Esophagus muscularis mucosa (tissue), 4 donors: ENCODE measurements at regions not wholly inside any gene's neighbourhood (a gene's known extent, or its start where the extent isn't known, plus 50 kb on each side); places are given as distances from the start of the nearest gene placed in this dataset.

Experiments
- DNase-seq: peaks from one replicate; pipeline ENCODE4 v3.0.0-alpha.2; 2017; ENCODE audit errors: extremely low spot score
- H3K27ac ChIP-seq, 4 donors: fragments of 200-600 bp; sonication (generic); replicated peaks in 1 of 4; 1 replicate in 3 of 4; 2 replicates in 1 of 4; pipeline ENCODE4 v1.5.1; 2016 to 2019; ENCODE audit warnings: mild to moderate bottlenecking in 1 of 4
- H3K27me3 ChIP-seq, 4 donors: fragments of 200-600 bp; sonication (generic); one replicate each; pipeline versions ENCODE4 v1.5.1 to v1.6.0; 2016 to 2019
- H3K36me3 ChIP-seq, 4 donors: fragments of 200-600 bp; sonication (generic); one replicate each; pipeline ENCODE4 v1.5.1; 2016 to 2019
- H3K4me1 ChIP-seq, 4 donors: fragments of 200-600 bp; sonication (generic); one replicate each; pipeline ENCODE4 v1.5.1; 2016 to 2019
- H3K4me3 ChIP-seq, 4 donors: fragments of 200-600 bp; sonication (generic); 1 replicate in 2 of 4; 2 replicates in 2 of 4; pipeline ENCODE4 v1.5.1; 2016 to 2019; ENCODE audit warnings: mild to moderate bottlenecking in 4 of 4, moderate library complexity in 1 of 4
- H3K9me3 ChIP-seq, 4 donors: fragments of 200-600 bp; sonication (generic); 1 replicate in 3 of 4; 2 replicates in 1 of 4; pipeline ENCODE4 v1.5.1; 2016 to 2019
- CTCF ChIP-seq, 3 experiments: fragments of 200-600 bp in 2 of 3; fragments of 450-650 bp in 1 of 3; sonication (generic) in 2 of 3; IDR thresholded peaks; one replicate each; pipeline ENCODE4 v1.5.1; 2017 to 2019; ENCODE audit warnings: antibody characterized with exemption in 3 of 3, mild to moderate bottlenecking in 2 of 3, moderate library complexity in 1 of 3
- EP300 ChIP-seq: sonication (generic); formaldehyde crosslinking; IDR thresholded peaks from one replicate; pipeline ENCODE4 v1.6.1; 2017; ENCODE audit warnings: antibody characterized with exemption
- POLR2A ChIP-seq: fragments of 450-650 bp; IDR thresholded peaks from one replicate; pipeline ENCODE4 v1.6.1; 2017; ENCODE audit warnings: antibody characterized with exemption, moderate library complexity, mild to moderate bottlenecking, low read depth
- POLR2AphosphoS5 ChIP-seq, 2 donors: sonication (generic); formaldehyde crosslinking; IDR thresholded peaks; one replicate each; pipeline ENCODE4 v1.6.1; 2017; ENCODE audit warnings: antibody characterized with exemption in 2 of 2
- WGBS: methylation state at CpG from one replicate; pipeline ENCODE4 v1.1.5; 2018; 5-methylcytosine and 5-hydroxymethylcytosine counted together
- intact Hi-C: fragments of 100-400 bp; cut with DNase I; formaldehyde crosslinking; loops from one replicate; pipeline ENCODE4 v1.15.1; 2023

- no peaks in the 10 kb centered on the region for H3K36me3 ChIP-seq
- no peak for DNase-seq
- H3K4me1 ChIP-seq: peaks cover 0 to 8% (median 0%) of the 10 kb centered on the region in 4 donors
- no peak overlapping the region for H3K4me3 ChIP-seq
- intact Hi-C loops: no loop called here
- 84% methylated on average over 9 of the region's 11 CpGs for WGBS
- H3K9me3 ChIP-seq: no peaks in the 10 kb centered on the region
- TF ChIP-seq CTCF (IDR thresholded peaks at IDR 0.05): no peak
- H3K27ac ChIP-seq: no peak overlapping the region
- H3K27me3 ChIP-seq: peaks cover 0 to 52% (median 12%) of the 10 kb centered on the region in 4 donors
Measured at GRCh38 chr1:22204057-22204840, 61.4 kb upstream of the WNT4 start.

GRCh38 chr1:22204989-22205913, 62.4 kb upstream of the WNT4 start:
- H3K9me3 ChIP-seq: no peaks in the 10 kb centered on the region
- TF ChIP-seq POLR2AphosphoS5 (IDR thresholded peaks at IDR 0.05) (no peak), POLR2A (no peak), CTCF (IDR thresholded peaks at IDR 0.05) (no peak), EP300 (no peak)
- H3K4me3 ChIP-seq: no peak overlapping the region
- H3K36me3 ChIP-seq: no peaks in the 10 kb centered on the region
- DNase-seq: no peak
- WGBS: 64% methylated on average over 15 of the region's 15 CpGs
- H3K4me1 ChIP-seq: peaks cover 0 to 8% (median 0%) of the 10 kb centered on the region in 4 donors
- no peak overlapping the region for H3K27ac ChIP-seq
- intact Hi-C loops: no loop called here
- H3K27me3 ChIP-seq: peaks cover 0 to 62% (median 12%) of the 10 kb centered on the region in 4 donors

DNA sequence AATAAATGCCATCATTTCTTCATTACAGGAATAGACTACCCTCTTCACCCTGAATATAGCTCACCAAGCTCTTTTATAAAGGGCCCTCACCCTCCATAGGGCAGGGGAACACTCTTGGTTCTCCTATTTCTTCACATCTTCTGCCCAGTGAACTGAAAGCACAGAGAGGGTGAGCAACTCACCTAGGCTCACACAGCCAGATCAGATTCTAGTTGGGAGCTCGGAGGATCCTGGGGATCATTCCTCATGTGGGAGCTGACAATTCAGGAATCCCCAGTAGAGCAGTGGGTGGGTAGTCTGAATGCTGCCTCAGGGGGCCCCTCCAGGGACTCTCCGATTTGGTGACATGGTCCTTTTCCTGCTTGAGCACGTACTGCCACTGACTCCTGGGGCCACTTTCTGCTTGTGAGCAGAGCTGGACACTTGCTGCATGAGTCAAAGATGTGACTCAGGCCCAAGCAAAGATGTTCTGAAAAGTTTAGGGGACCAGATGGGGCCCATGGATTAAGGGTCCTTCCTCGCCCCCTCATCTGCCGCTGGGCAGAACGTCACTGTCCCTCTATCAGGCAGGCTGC, 63.7 kb upstream of the WNT4 start:
- TF ChIP-seq EP300 (no peak), POLR2AphosphoS5 (IDR thresholded peaks at IDR 0.05) (no peak), POLR2A (no peak), CTCF (IDR thresholded peaks at IDR 0.05) (no peak)

GRCh38 chr1:22207511-22208267, 64.8 kb upstream of the WNT4 start:
- 22% methylated on average over 12 of the region's 23 CpGs for WGBS
- H3K36me3 ChIP-seq: no peaks in the 10 kb centered on the region
- peaks cover 0 to 74% (median 12%) of the 10 kb centered on the region in 4 donors for H3K27me3 ChIP-seq
- H3K4me1 ChIP-seq: peaks cover 0 to 8% (median 0%) of the 10 kb centered on the region in 4 donors
- TF ChIP-seq POLR2A: no peak
- no peak for TF ChIP-seq POLR2AphosphoS5 (IDR thresholded peaks at IDR 0.05)
- no peak for TF ChIP-seq CTCF (IDR thresholded peaks at IDR 0.05)
- TF ChIP-seq EP300: no peak
- no peak overlapping the region for H3K4me3 ChIP-seq
- H3K27ac ChIP-seq: no peak overlapping the region
- intact Hi-C loops: no loop called here
- no peak for DNase-seq
- no peaks in the 10 kb centered on the region for H3K9me3 ChIP-seq

More for the DNA sequence above, 63.7 kb upstream of the WNT4 start:
- Histone ChIP-seq H3K36me3 (no peaks in the 10 kb centered on the region), H3K27ac (no peak overlapping the region), H3K27me3 (peaks cover 0 to 67% (median 12%) of the 10 kb centered on the region in 4 donors), H3K4me1 (peaks cover 0 to 8% (median 0%) of the 10 kb centered on the region in 4 donors), H3K4me3 (no peak overlapping the region), H3K9me3 (no peaks in the 10 kb centered on the region)
- intact Hi-C loops: no loop called here
- no peak for DNase-seq
- WGBS: 89% methylated on average over 6 of the region's 6 CpGs
